ENCODE measurements at regions not wholly inside any gene's neighbourhood (a gene's known extent, or its start where the extent isn't known, plus 50 kb on each side); places are given as distances from the start of the nearest gene placed in this dataset.
A peak's percentile ranks its signal among the peaks of the same experiment; 100 is the strongest.

- H3K4me3 ChIP-seq, result no peak overlapping the region
- H3K4me1 ChIP-seq, result no peaks in the 10 kb centered on the region
- DNase-seq, result no peak
- no peak for ATAC-seq
- intact Hi-C loops (cut with DNase I), result no loop called here
- 54 to 73% (median 64%) methylated on average over 2 of the region's 2 CpGs for WGBS, 4 donors
- H3K27me3 ChIP-seq, result peaks cover 0 to 8% (median 0%) of the 10 kb centered on the region in 9 donors
- H3K36me3 ChIP-seq, result no peaks in the 10 kb centered on the region
- no peak overlapping the region for H3K27ac ChIP-seq
- H3K9me3 ChIP-seq, result no peaks in the 10 kb centered on the region
- TF ChIP-seq, protein P1, sequence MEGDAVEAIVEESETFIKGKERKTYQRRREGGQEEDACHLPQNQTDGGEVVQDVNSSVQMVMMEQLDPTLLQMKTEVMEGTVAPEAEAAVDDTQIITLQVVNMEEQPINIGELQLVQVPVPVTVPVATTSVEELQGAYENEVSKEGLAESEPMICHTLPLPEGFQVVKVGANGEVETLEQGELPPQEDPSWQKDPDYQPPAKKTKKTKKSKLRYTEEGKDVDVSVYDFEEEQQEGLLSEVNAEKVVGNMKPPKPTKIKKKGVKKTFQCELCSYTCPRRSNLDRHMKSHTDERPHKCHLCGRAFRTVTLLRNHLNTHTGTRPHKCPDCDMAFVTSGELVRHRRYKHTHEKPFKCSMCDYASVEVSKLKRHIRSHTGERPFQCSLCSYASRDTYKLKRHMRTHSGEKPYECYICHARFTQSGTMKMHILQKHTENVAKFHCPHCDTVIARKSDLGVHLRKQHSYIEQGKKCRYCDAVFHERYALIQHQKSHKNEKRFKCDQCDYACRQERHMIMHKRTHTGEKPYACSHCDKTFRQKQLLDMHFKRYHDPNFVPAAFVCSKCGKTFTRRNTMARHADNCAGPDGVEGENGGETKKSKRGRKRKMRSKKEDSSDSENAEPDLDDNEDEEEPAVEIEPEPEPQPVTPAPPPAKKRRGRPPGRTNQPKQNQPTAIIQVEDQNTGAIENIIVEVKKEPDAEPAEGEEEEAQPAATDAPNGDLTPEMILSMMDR (IDR thresholded peaks at IDR 0.05), result no peak
- no peak for TF ChIP-seq POLR2A (IDR thresholded peaks at IDR 0.05)
These were observed 190.6 kb upstream of the TENT5D start for GRCh38 chrX:80229626-80230025.

- H3K27ac ChIP-seq, result no peak overlapping the region
- no peaks in the 10 kb centered on the region for H3K4me1 ChIP-seq
- 56 to 72% (median 65%) methylated on average over 5 of the region's 5 CpGs for WGBS, 4 donors
- no peak for DNase-seq
- H3K36me3 ChIP-seq, result no peaks in the 10 kb centered on the region
- TF ChIP-seq, protein P1 (IDR thresholded peaks at IDR 0.05), result peak in 2 of 12 donors; percentile 14 to 16
- TF ChIP-seq POLR2A (IDR thresholded peaks at IDR 0.05), result no peak
- H3K27me3 ChIP-seq, result peaks cover 0 to 8% (median 0%) of the 10 kb centered on the region in 9 donors
- H3K4me3 ChIP-seq, result no peak overlapping the region
- intact Hi-C loops (cut with DNase I), result no loop called here
- no peak for ATAC-seq
- peaks cover 0 to 7% (median 0%) of the 10 kb centered on the region in 12 donors for H3K9me3 ChIP-seq
These were observed 183.2 kb upstream of the TENT5D start for GRCh38 chrX:80237072-80237471.

GRCh38 chrX:80246271-80246670 lies 174.0 kb upstream of the TENT5D start:
- H3K36me3 ChIP-seq, result no peaks in the 10 kb centered on the region
- no peak overlapping the region for H3K4me3 ChIP-seq
- intact Hi-C loops (cut with DNase I), result no loop called here
- H3K9me3 ChIP-seq, result peaks cover 0 to 8% (median 0%) of the 10 kb centered on the region in 12 donors
- H3K27me3 ChIP-seq, result peaks cover 0 to 8% (median 0%) of the 10 kb centered on the region in 9 donors
- no peaks in the 10 kb centered on the region for H3K4me1 ChIP-seq
- ATAC-seq (no peak), DNase-seq (no peak)
- WGBS, 4 donors, result 26 to 38% (median 31%) methylated on average over 2 of the region's 2 CpGs
- no peak overlapping the region for H3K27ac ChIP-seq
- TF ChIP-seq, protein P1 (IDR thresholded peaks at IDR 0.05), result no peak
- no peak for TF ChIP-seq POLR2A (IDR thresholded peaks at IDR 0.05)

DNA sequence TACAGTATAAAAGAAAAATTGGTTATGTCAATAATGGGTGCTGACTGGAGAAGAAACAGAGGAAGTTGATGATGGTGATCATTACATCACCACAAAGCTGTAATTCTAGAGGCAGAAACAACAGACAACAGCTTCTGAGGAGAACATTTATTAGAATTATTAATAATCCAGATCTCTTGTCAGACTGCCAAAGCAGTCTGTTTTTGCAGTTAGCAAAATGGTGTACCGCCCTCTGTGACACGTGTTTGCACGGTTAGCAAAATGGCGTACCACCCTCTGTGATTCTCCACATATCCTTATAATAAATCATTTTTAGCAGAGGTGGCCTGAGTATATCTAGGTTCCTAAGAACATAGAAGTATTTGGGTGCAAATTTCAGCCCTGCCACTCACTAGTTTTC lies 154.0 kb upstream of the TENT5D start:
- WGBS, 4 donors, result 53 to 68% (median 56%) methylated on average over 4 of the region's 4 CpGs
- ATAC-seq (peak in 1 of 4 donors; percentile 70), DNase-seq (no peak)
- intact Hi-C loops (cut with DNase I), result no loop called here
- H3K4me1 ChIP-seq, result no peaks in the 10 kb centered on the region
- H3K27me3 ChIP-seq, result no peaks in the 10 kb centered on the region
- no peak for TF ChIP-seq POLR2A (IDR thresholded peaks at IDR 0.05)
- H3K9me3 ChIP-seq, result no peaks in the 10 kb centered on the region
- no peaks in the 10 kb centered on the region for H3K36me3 ChIP-seq
- H3K4me3 ChIP-seq, result no peak overlapping the region
- peak overlapping the region in 3 of 12 donors; percentile 15 to 31 (median 22) for H3K27ac ChIP-seq

GRCh38 chrX:80266979-80267378 lies 153.3 kb upstream of the TENT5D start:
- no peaks in the 10 kb centered on the region for H3K27me3 ChIP-seq
- no peak for TF ChIP-seq POLR2A (IDR thresholded peaks at IDR 0.05)
- TF ChIP-seq, protein P1 (IDR thresholded peaks at IDR 0.05), result no peak
- DNase-seq (no peak), ATAC-seq (peak in 1 of 4 donors; percentile 71)
- intact Hi-C loops (cut with DNase I), result no loop called here
- no peak overlapping the region for H3K4me3 ChIP-seq
- no peaks in the 10 kb centered on the region for H3K36me3 ChIP-seq
- peak overlapping the region in 2 of 12 donors; percentile 22 to 31 for H3K27ac ChIP-seq
- no peaks in the 10 kb centered on the region for H3K4me1 ChIP-seq
- no peaks in the 10 kb centered on the region for H3K9me3 ChIP-seq
